Omental fat pad (tissue), 3 donors: ENCODE measurements at regions not wholly inside any gene's neighbourhood (a gene's known extent, or its start where the extent isn't known, plus 50 kb on each side); places are given as distances from the start of the nearest gene placed in this dataset.

Source experiments
- ATAC-seq: fragments of 150-250 bp; one replicate; pipeline ENCODE4 v1.9.1; 2016; ENCODE audit warnings: mild to moderate bottlenecking, moderate library complexity; ENCODE audit not compliant: low FRiP score
- DNase-seq: peaks from one replicate; pipeline ENCODE4 v3.0.0-alpha.2; 2019; ENCODE audit warnings: low spot score
- TF ChIP-seq, protein P1 (sequence below), 3 donors: fragments of 450-650 bp; IDR thresholded peaks; one replicate each; pipeline ENCODE4 v1.5.1; 2016 to 2017; ENCODE audit warnings: antibody characterized with exemption in 3 of 3, mild to moderate bottlenecking in 3 of 3, moderate library complexity in 2 of 3

DNA sequence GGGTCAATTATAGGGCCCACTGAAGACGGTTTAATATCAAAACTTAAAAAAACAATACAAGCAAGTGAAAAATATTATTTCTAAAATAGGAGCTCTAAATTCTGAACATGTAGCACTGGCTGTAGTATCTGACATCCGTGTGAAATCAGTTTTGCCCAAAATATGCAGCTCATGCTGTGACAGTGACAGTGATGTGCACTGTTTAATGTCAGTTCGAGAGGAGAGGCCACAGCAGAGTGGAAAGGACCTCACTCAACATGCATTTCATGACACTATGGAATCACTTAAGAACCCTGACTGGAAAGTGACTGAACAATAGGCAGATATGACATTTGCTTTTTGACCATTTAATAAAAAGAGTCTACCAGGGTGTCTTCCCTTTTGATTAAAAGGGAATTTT, 397.0 kb downstream of the FRK start:
- ATAC-seq = no peak
- TF ChIP-seq, protein P1, sequence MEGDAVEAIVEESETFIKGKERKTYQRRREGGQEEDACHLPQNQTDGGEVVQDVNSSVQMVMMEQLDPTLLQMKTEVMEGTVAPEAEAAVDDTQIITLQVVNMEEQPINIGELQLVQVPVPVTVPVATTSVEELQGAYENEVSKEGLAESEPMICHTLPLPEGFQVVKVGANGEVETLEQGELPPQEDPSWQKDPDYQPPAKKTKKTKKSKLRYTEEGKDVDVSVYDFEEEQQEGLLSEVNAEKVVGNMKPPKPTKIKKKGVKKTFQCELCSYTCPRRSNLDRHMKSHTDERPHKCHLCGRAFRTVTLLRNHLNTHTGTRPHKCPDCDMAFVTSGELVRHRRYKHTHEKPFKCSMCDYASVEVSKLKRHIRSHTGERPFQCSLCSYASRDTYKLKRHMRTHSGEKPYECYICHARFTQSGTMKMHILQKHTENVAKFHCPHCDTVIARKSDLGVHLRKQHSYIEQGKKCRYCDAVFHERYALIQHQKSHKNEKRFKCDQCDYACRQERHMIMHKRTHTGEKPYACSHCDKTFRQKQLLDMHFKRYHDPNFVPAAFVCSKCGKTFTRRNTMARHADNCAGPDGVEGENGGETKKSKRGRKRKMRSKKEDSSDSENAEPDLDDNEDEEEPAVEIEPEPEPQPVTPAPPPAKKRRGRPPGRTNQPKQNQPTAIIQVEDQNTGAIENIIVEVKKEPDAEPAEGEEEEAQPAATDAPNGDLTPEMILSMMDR (IDR thresholded peaks at IDR 0.05) = no peak
- DNase-seq = no peak

DNA sequence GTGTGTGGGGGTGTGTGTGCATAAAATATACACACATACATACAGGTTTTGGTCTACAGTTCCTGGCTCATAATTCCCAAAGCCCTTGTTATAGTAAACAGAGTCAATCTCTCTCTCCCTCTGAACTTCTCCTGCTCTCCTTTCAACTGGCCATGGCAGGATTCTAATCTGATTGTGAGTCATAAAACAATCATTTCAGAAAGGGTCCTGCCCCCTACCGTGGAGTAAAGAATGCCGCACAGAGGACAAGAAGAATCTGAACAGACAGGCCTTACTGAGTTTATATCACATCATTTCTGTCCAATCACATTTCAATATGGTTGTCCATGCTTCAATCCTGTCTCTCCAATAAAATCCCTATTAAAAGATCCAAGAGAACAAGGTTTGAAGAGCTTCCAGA, 416.9 kb downstream of the FRK start:
- ATAC-seq = no peak
- TF ChIP-seq, protein P1 (IDR thresholded peaks at IDR 0.05) = no peak
- no peak for DNase-seq

DNA sequence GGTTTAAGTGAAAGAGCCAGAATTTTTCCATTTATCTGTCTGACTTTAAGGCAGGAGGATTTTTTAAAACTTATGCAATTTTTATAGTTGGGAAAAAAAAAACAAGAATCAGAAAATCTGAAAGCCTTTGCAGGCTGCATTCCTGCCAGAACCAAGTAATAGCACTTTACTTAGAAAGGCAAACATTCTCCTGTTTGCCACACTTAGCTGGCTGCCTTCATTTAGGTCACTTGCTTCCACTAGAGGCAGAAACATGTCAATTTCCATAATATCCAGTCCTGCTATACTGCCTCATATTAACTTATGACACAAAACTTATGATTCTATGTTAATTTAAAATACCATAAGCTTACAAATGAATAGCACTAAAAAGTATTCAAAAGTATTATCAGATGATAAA, 425.8 kb downstream of the FRK start:
- TF ChIP-seq, protein P1 (IDR thresholded peaks at IDR 0.05) = no peak
- DNase-seq = no peak
- ATAC-seq = no peak

DNA sequence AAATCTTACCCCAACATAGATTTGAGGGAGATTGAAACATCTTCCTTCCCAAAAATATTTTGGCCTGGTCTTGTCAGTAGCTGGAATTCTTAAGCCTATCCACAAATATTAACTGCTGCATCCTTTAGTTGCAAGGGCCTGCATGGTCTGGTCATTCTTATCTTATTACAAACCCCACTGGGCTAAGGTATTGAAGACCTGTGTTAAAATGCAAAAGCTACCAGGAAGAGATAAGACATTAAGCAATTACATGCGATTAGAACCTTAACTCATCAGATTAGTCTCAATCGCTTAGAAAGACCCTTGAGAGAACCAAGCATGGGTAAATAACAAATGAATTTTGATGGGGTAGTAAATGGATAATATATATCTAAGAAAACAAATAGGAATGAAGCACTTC, 426.6 kb downstream of the FRK start:
- DNase-seq (no peak), ATAC-seq (no peak)
- TF ChIP-seq, protein P1 (IDR thresholded peaks at IDR 0.05) = no peak

DNA sequence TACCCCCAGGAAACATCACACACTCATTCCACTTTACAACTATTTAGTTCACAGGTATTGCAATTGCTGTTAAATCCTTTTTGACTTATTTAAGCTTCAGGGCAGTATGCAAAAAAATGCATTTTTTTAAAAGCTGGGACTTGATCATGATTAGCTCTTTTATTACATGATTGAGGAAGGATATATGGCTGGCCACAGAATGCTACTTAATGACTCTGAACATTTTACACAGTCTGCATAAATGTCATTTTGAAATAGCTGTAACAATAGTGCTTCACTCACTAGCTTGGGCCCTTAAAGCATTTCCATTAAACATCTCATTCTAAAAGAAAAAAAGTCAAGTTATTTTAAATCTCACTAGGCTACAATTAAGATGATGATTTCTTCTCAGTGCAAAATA, 429.7 kb downstream of the FRK start:
- no peak for ATAC-seq
- TF ChIP-seq, protein P1 (IDR thresholded peaks at IDR 0.05) = no peak
- no peak for DNase-seq

DNA sequence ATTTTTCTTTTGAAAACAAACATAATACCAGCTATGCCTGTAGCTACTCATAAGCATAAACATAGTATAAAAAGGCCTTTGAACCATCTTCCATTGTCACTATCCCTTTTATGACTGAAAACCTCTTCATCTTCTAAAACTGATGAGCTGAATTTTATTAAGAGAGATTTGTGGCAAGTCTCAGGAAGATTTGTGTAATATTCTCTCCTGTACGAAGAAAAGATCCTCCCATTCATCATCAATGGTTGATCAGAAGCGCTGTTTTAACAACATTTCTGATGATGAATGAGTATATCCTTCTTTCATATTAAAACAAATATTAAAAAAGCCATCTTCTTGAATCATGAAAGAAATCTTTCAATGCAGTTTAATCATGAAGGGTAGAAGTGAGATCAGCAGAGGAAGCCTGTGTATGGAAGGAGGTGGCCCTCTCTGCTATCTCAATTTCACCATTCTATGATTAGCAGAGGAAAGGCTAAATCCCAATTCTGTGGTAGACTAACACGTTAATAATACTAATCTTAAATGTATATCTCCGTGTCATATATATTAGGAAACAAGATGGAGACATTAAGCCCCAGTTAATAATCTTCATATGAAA, 430.2 kb downstream of the FRK start:
- TF ChIP-seq, protein P1 (IDR thresholded peaks at IDR 0.05) = no peak
- ATAC-seq = no peak
- no peak for DNase-seq

DNA sequence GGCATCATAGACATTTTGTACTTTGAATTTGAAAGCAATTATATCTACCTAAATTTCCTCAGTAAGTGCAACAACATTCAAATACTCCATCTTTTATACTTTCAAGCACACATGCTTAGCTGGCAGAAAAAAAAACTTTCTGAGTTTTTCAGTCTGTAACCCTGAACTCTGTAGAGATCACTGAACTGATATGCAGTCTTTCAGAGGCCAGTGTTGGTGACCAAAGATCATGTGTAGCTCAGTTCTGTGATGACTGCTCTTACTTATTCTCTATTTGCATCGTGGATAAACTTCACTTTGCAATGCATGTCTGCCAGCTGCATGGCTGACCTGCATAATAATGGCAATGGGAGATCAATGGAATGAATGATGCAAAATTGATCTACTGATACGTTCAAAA, 431.3 kb downstream of the FRK start:
- TF ChIP-seq, protein P1 (IDR thresholded peaks at IDR 0.05) = no peak
- DNase-seq (no peak), ATAC-seq (no peak)
